Gastrocnemius medialis (tissue), 4 donors: ENCODE measurements at regions not wholly inside any gene's neighbourhood (a gene's known extent, or its start where the extent isn't known, plus 50 kb on each side); places are given as distances from the start of the nearest gene placed in this dataset.
"Not testable (repeated sequence)": the region's sequence is repeated elsewhere in the genome, so short reads cannot be mapped to it uniquely, and the experiment has no call there.

ENCODE experiments used
- CTCF ChIP-seq, 5 experiments: fragments of 450-650 bp in 3 of 5; fragments of 200-600 bp in 2 of 5; sonication (generic) in 2 of 5; IDR thresholded peaks in 4 of 5; conservative IDR thresholded peaks in 1 of 5; 1 replicate in 4 of 5; 2 replicates in 1 of 5; pipeline ENCODE4 v1.5.1; 2016 to 2019; ENCODE audit warnings: antibody characterized with exemption in 5 of 5, mild to moderate bottlenecking in 3 of 5, moderate library complexity in 3 of 5
- POLR2A ChIP-seq, 2 donors: fragments of 450-650 bp; IDR thresholded peaks; one replicate each; pipeline ENCODE4 v1.6.1; 2017; ENCODE audit warnings: antibody characterized with exemption in 2 of 2, mild to moderate bottlenecking in 2 of 2, moderate library complexity in 2 of 2

- not testable (repeated sequence) for TF ChIP-seq CTCF (IDR thresholded peaks at IDR 0.05 in 4 of 5, conservative IDR thresholded peaks at IDR 0.05 in 1 of 5); POLR2A (IDR thresholded peaks at IDR 0.05)
Observed at GRCh38 chr10:43920236-43920758, 271.6 kb upstream of the ZNF32 start.
